Fibroblast of skin of abdomen (primary cell): ENCODE measurements at regions not wholly inside any gene's neighbourhood (a gene's known extent, or its start where the extent isn't known, plus 50 kb on each side); places are given as distances from the start of the nearest gene placed in this dataset.
"Not testable (repeated sequence)": the region's sequence is repeated elsewhere in the genome, so short reads cannot be mapped to it uniquely, and the experiment has no call there.

Experiments
- DNase-seq: peaks from one replicate; pipeline ENCODE4 v3.0.0-alpha.2; 2013

DNA sequence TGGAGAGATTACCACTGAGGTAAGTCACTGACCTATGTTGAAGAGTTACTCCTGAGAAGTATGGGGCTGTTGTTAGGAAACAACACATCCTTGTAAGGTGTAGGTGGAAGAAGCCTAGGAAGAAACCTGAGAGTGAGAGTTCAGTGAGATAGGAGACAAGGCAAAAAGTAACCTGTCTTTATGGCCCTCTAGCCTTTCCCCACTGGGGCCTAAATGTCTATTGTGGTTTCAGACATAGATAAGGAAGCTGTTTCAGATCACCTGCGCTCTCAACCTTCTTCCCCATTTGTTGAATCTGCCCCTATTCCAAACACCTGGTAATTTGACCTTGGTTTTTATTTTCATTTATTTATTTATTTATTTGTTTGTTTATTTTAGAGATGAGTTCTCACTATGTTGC is 397.1 kb upstream of the RORB start:
- DNase-seq: no peak

DNA sequence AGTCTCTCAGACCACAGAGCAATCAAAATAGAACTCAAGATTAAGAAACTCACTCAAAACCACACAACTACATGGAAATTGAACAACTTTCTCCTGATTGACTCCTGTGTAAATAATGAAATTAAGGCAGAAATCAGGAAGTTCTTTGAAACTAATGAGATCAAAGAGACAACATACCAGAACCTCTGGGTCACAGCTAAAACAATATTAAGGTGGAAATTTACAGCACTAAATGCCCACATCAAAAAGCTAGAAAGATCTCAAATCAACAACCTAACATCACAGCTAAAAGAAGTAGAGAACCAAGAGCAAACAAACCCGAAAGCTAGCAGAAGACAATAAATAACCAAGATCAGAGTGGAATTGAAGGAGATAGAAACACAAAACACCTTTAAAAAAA is 395.0 kb upstream of the RORB start:
- DNase-seq: not testable (repeated sequence)

DNA sequence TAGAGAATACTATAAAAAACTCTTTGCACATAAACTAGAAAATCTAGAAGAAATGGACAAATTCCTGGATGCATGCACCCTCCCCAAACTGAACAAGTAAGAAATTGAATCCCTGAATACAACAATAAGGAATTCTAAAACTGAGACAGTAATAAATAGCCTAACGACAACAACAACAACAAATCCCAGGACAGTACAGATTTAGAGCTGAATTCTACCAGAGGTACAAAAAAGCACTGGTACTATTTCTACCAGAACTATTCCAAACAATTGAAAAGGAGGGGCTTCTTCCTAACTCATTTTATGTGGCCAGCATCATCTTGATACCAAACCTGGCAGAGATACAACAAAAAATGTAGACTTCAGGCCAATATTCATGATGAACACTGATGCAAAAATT is 394.4 kb upstream of the RORB start:
- DNase-seq: no peak

- no peak for DNase-seq
Measured at GRCh38 chr9:74107692-74108091, 389.4 kb upstream of the RORB start.

DNA sequence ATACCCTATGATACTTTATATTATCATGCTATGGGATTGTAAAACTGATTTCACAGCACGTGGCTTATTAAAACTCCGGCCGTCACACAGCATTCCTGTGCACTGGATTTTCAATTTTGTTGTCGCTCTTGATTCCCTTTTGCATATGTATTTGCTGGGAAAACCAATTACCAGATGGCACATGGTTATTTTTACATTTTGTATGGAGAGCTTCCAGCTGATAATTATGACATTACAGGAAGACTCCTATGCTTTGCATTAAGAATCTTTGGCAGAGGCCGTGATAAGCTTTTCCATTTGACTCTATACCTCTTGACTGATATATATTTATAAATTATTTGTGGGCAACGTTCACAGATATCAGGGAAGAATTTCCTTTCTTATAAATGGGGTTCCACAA is 381.2 kb upstream of the RORB start:
- no peak for DNase-seq

GRCh38 chr9:74117151-74117550 is 380.0 kb upstream of the RORB start:
- DNase-seq: no peak

- DNase-seq: no peak
Measured at GRCh38 chr9:74117731-74118130, 379.4 kb upstream of the RORB start.

DNA sequence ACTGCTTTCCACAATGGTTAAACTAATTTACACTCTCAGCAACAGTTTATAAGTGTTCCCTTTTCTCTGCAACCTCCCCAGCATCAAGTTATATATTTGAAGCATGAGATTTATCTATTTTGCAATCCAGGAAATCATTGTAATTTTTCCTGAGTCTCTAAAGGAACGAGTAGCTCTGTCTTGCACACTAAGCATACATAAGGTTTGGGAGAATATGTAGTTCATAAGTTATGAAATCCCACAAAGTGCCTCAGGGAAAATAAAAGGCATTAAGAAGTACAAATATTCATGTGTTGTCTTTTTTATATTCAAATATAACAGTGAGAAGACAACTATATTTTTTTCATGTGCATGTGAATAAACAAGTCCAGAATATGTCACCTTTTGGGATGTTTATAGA is 377.1 kb upstream of the RORB start:
- no peak for DNase-seq

DNA sequence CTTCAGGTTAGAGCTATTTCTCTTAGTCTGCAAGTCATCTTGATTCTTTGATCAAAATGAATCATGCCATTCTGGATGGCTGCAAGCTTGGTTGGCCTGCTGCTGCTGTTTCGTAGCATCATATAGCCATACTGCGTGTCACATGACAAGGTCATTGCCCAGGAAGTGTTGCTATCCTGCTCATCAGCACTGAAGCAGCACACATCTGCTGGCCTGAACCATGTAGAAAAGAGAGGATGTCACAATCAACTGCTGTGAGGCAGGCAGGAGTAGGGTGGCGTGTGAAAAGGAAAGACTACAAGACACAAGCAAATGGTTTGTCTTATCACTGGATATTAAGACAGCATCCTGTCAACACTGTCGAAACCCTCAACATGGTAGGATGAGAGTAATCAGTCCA is 376.7 kb upstream of the RORB start:
- DNase-seq: no peak

DNA sequence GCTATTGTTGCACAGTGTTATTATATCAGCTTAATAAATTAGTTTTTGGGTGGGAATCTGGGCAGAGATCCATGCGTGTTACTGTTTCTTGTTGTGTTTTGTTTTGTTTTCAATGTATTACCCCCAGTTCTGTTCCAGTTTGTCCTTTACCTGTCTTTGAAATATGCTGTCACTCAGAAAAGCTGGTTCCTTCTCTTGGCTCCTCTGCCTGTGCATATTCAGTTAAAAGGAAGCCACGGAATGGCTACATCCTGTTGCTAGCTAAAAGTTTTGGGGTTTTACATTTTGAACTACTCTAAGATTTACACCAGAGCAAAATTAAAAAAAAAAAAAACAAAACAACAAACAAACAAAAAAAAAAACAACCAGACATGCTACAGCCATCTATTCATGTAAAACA is 374.9 kb upstream of the RORB start:
- DNase-seq: no peak

- no peak for DNase-seq
Measured at GRCh38 chr9:74122661-74123060, 374.5 kb upstream of the RORB start.

DNA sequence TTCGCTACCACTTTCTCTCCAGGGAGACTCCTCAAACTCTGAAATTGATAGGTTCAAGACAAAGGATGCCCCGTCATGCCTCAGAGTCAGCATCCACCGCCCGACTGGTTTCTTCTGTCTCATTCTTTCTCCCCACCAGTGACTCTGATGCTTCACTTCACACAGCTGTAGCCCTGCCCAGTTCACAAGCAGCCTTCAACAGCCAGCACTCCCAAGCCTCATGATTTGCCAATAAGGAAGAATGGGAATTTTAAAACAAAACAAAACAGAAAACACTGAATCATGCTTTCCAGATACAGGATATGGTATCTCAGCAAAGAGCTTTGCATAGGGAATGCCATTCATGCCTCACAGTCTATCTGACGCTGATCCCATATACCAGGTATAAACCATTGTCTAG is 371.2 kb upstream of the RORB start:
- no peak for DNase-seq

- DNase-seq: no peak
Measured at GRCh38 chr9:74132986-74133385, 364.1 kb upstream of the RORB start.

- no peak for DNase-seq
Measured at GRCh38 chr9:74133921-74134320, 363.2 kb upstream of the RORB start.

- no peak for DNase-seq
Measured at GRCh38 chr9:74138182-74138581, 359.0 kb upstream of the RORB start.

DNA sequence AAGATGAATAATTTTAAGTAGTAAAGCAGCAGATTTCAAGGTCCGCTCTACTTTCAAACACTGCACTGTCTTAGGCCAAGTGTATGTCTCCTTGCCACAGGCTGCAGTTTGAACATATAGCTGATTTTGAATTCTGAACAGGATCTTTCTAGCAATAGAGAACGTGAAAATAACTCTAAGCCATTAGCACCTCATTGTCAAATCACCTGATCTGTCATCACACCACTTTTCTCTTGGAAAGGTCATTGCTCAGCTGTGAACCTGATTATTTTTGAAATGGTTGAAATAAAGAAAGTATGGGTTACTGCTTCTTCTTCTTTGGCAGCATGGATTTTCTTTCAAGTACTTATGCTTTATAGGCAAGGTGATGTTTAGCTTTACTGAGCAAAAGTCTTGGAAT is 357.0 kb upstream of the RORB start:
- no peak for DNase-seq

DNA sequence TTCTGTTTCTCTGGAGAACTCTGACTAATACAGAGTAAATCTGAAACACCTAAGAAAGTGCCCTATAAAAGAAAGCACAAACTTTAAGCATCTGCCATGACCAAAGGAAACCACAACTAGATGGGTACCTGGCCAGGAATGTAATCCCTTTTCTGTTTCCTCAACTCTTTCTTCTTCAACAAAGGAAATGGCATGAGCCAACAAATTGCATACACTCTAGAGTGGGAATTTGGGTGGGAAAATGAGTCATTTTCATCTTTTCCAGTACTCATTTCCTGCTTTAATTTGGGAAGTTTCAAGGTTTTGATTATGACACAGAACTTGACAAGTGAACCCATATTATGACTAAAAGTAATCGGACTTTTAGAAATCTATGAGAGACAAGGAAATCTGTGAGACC is 349.2 kb upstream of the RORB start:
- DNase-seq: no peak

GRCh38 chr9:74172874-74173273 is 324.3 kb upstream of the RORB start:
- no peak for DNase-seq

DNA sequence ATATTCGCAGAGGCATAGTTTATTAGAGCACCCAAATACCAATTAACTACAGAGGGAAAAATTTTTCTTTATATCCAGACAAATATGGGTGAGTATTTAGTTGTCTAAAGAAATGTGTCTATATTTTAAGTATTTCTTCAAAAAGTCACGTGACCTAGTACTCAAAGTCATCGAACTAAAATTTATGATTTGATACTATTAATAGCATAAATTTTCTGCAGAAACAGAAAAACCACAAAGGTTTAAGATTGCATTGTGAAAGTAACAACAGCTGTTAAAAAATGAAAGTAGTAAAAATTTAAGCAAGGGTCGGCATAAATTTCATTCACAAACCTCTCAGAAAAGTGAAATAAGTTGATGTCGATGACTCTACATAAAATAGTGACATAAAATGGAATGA is 323.9 kb upstream of the RORB start:
- no peak for DNase-seq

DNA sequence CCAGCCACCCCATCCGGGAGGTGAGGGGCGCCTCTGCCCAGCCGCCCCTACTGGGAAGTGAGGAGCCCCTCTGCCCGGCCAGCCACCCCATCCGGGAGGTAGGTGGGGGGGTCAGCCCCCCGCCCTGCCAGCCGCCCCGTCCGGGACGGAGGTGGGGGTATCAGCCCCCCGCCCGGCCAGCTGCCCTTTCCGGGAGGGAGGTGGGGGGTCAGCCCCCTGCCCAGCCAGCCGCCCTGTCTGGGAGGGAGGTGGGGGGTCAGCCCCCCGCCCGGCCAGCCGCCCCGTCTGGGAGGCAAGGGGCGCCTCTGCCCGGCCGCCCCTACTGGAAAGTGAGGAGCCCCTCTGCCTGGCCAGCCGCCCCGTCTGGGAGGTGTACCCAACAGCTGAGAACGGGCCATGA is 299.4 kb upstream of the RORB start:
- DNase-seq: not testable (repeated sequence)

GRCh38 chr9:74205056-74205455 is 292.1 kb upstream of the RORB start:
- no peak for DNase-seq

DNA sequence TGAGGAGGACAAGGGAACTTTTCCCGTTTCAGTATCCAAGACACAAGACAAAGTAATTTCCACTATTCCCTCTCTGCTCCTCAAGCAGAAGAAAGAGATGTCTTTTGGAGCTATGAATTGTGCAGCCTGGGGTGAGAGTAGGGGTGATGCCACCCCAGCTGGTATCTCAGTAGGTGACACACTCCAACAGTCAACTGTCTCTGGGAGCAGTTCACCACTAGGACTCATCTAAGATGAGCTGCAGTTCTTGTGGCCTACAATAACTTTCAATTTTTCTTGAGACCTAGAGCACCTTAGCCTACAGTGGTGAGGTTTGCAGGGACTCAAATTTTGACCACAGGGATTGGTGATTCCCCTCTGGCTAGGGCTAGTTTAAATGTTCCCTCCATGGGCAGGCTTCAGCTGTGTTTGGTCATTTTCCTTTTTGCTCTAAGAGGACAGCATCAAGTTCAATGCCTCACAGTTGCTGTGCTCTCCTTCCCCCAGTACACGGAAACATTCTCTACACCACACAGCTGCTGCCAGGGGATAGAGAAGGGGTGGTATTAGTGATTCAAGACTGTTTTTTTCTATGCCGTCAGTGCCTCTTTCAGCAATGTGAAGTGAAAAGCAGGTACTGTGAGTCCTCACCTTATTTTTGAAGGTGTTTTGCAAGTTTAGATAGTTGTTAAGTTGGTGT is 278.6 kb upstream of the RORB start:
- no peak for DNase-seq

DNA sequence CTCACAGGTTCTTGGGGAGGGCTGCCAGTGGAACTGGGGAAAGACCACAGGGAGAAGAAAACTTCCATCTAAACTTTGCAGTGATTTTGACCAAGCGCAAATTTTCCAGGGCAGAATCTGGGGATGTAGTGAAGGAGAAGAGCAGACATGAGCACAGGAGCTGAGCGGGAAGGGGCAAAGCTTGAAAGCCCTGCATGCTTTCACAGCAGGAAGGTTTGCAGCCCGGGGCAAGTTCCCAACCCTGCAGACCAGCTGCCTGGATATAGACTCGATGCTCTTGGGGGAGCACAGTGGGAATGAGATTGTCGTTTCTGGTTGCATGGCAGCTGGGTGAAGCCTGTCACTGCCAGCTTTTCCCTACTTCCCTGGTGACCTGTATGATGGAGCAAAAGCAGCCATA is 276.8 kb upstream of the RORB start:
- no peak for DNase-seq

GRCh38 chr9:74236857-74237256 is 260.3 kb upstream of the RORB start:
- no peak for DNase-seq

GRCh38 chr9:74245866-74246497 is 251.2 kb upstream of the RORB start:
- no peak for DNase-seq
